ENCODE measurements at regions not wholly inside any gene's neighbourhood (a gene's known extent, or its start where the extent isn't known, plus 50 kb on each side); places are given as distances from the start of the nearest gene placed in this dataset.

DNA sequence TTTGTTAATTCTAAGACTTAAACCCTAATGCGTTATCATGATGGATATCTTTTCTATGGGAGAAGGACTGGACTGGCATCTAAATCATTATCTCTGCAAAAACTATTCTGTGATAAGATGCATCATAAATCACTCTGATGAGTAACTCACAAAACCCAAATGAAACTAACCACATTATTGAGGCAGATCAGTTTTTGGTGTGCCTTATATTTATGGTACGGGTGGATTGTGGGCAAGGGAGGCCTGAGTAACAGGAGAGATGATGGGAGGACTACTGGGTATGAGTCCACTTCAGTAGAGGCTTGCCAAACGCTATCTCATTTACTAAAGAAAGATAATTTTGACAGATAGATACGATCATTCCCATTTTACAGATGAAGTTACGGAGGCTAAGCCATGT is 66.4 kb upstream of the GUCY1A1 start:
- no peaks in the 10 kb centered on the region for H3K36me3 ChIP-seq
- no peak overlapping the region for H3K27ac ChIP-seq
- TF ChIP-seq POLR2A (IDR thresholded peaks at IDR 0.05) (no peak), CTCF (IDR thresholded peaks at IDR 0.05 in 8 of 11, conservative IDR thresholded peaks at IDR 0.05 in 3 of 11) (no peak), POLR2AphosphoS5 (IDR thresholded peaks at IDR 0.05) (no peak)
- no peaks in the 10 kb centered on the region for H3K4me1 ChIP-seq
- no peaks in the 10 kb centered on the region for H3K27me3 ChIP-seq (replicated peaks in 1 of 7)
- no peak for DNase-seq
- H3K4me3 ChIP-seq, result no peak overlapping the region
- intact Hi-C loops (cut with DNase I; ENCODE audit: low total_unique reads), result no loop called here
- 87 to 94% (median 90%) methylated on average over 5 of the region's 5 CpGs for WGBS, 5 donors
- H3K9me3 ChIP-seq, result no peaks in the 10 kb centered on the region

DNA sequence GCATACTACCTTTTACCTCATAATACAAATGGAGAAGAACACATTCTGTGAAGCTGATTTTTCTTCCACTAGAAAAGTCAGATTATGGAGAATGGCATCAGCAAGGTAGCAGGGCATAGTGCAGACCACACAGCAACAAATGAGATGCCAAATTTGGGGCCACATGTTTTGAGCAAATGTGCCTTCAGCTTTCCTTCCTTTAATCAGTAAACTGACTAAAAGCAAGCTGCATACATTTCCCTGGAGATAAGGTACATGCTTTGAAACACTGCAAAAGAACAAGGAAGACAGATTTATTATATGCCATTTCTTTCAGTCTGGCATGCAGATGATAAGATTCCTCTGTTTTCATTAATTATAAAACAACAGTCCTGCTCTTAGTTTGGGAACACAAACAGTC is 67.1 kb upstream of the GUCY1A1 start:
- TF ChIP-seq CTCF (IDR thresholded peaks at IDR 0.05 in 8 of 11, conservative IDR thresholded peaks at IDR 0.05 in 3 of 11) (no peak), POLR2A (IDR thresholded peaks at IDR 0.05) (no peak), POLR2AphosphoS5 (IDR thresholded peaks at IDR 0.05) (no peak)
- no peaks in the 10 kb centered on the region for H3K4me1 ChIP-seq
- no peak overlapping the region for H3K4me3 ChIP-seq
- H3K27me3 ChIP-seq (replicated peaks in 1 of 7), result no peaks in the 10 kb centered on the region
- H3K27ac ChIP-seq, result no peak overlapping the region
- H3K36me3 ChIP-seq, result no peaks in the 10 kb centered on the region
- DNase-seq, result no peak
- intact Hi-C loops (cut with DNase I; ENCODE audit: low total_unique reads), result no loop called here
- H3K9me3 ChIP-seq, result no peaks in the 10 kb centered on the region

- Histone ChIP-seq H3K4me1 (no peaks in the 10 kb centered on the region), H3K4me3 (no peak overlapping the region), H3K36me3 (no peaks in the 10 kb centered on the region), H3K27ac (no peak overlapping the region), H3K9me3 (no peaks in the 10 kb centered on the region), H3K27me3 (replicated peaks in 1 of 7) (no peaks in the 10 kb centered on the region)
- intact Hi-C loops (cut with DNase I; ENCODE audit: low total_unique reads), result no loop called here
- WGBS, 5 donors, result 67 to 80% (median 74%) methylated on average over 6 of the region's 6 CpGs
- no peak for TF ChIP-seq CTCF (IDR thresholded peaks at IDR 0.05 in 8 of 11, conservative IDR thresholded peaks at IDR 0.05 in 3 of 11)
- no peak for TF ChIP-seq POLR2AphosphoS5 (IDR thresholded peaks at IDR 0.05)
- TF ChIP-seq POLR2A (IDR thresholded peaks at IDR 0.05), result no peak
- DNase-seq, result no peak
These were observed 67.6 kb upstream of the GUCY1A1 start for GRCh38 chr4:155599085-155599484.

DNA sequence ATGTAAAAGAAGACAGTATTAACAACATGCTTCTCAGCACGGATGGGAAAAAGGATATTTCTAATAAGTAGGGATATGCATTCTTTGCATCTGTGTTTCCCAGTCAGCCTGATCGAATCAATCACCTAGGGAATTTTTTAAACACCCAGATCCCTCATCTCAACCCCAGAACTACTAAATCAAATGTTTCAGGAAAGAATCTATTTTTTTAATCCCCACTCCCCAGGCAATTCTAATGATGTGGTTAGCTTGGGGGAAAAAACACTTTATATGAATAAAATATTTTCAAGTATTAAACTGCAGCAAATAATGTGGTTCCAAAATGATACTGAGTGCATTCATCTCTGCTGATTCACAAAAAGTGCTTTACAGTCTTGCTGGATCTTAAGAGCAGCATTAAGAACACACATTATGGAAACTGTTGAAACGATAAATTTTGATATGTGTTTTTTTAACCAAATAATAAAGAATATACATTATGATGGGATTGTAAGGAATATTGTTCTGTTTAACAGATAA is 68.7 kb upstream of the GUCY1A1 start:
- Histone ChIP-seq H3K9me3 (no peaks in the 10 kb centered on the region), H3K4me1 (no peaks in the 10 kb centered on the region), H3K27me3 (replicated peaks in 1 of 7) (no peaks in the 10 kb centered on the region), H3K27ac (no peak overlapping the region), H3K4me3 (no peak overlapping the region), H3K36me3 (no peaks in the 10 kb centered on the region)
- intact Hi-C loops (cut with DNase I; ENCODE audit: low total_unique reads), result no loop called here
- no peak for TF ChIP-seq POLR2A (IDR thresholded peaks at IDR 0.05)
- no peak for TF ChIP-seq CTCF (IDR thresholded peaks at IDR 0.05 in 8 of 11, conservative IDR thresholded peaks at IDR 0.05 in 3 of 11)
- no peak for TF ChIP-seq POLR2AphosphoS5 (IDR thresholded peaks at IDR 0.05)
- 42 to 69% (median 45%) methylated on average over 3 of the region's 3 CpGs for whole genome bisulfite sequencing, 5 donors
- no peak for DNase-seq

All from spleen (tissue), 11 donors.